ENCODE measurements at regions not wholly inside any gene's neighbourhood (a gene's known extent, or its start where the extent isn't known, plus 50 kb on each side); places are given as distances from the start of the nearest gene placed in this dataset.

DNA sequence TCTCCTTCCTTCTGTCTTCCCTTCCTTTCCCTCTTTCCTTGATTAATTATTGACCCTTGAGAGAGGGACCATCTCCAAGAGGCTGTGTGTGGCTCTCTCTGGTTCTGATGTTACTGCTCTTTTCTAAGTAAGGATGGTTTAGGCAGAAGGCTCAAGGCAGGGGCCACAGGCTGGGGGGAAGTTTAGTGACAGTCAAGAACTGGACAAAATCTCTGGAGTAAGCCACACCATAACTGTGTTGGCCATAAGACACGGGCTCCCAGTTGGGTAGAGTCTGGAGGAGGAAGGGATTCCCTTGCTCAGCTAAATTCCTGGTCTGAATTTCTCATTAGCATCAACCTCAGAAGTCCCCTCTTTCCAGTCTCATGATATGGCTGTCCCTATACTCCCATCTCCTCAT is 74.7 kb downstream of the BUD13 start:
- ChIA-PET CTCF (interaction anchor here (0.7 kb wide), 1 partner anchor 13 kb away, joined by 11 read pairs; no protein-coding TSS in a partner anchor), POLR2A (no interaction called here)
- TF ChIP-seq, protein P1, sequence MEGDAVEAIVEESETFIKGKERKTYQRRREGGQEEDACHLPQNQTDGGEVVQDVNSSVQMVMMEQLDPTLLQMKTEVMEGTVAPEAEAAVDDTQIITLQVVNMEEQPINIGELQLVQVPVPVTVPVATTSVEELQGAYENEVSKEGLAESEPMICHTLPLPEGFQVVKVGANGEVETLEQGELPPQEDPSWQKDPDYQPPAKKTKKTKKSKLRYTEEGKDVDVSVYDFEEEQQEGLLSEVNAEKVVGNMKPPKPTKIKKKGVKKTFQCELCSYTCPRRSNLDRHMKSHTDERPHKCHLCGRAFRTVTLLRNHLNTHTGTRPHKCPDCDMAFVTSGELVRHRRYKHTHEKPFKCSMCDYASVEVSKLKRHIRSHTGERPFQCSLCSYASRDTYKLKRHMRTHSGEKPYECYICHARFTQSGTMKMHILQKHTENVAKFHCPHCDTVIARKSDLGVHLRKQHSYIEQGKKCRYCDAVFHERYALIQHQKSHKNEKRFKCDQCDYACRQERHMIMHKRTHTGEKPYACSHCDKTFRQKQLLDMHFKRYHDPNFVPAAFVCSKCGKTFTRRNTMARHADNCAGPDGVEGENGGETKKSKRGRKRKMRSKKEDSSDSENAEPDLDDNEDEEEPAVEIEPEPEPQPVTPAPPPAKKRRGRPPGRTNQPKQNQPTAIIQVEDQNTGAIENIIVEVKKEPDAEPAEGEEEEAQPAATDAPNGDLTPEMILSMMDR (IDR thresholded peaks at IDR 0.05; ENCODE audit: low read depth, low read length), result no peak
- no peak for DNase-seq (ENCODE audit: low read depth, low spot score)
- H3K27me3 ChIP-seq (ENCODE audit: control insufficient read depth, insufficient read depth, low read length), result peaks cover 23% of the 10 kb centered on the region
- no peak overlapping the region for H3K4me3 ChIP-seq (ENCODE audit: low read depth, low read length)
- no peak overlapping the region for H3K27ac ChIP-seq (ENCODE audit: low read depth, low read length)
- H3K9me3 ChIP-seq (ENCODE audit: control insufficient read depth, insufficient read depth, low read length), result no peaks in the 10 kb centered on the region

DNA sequence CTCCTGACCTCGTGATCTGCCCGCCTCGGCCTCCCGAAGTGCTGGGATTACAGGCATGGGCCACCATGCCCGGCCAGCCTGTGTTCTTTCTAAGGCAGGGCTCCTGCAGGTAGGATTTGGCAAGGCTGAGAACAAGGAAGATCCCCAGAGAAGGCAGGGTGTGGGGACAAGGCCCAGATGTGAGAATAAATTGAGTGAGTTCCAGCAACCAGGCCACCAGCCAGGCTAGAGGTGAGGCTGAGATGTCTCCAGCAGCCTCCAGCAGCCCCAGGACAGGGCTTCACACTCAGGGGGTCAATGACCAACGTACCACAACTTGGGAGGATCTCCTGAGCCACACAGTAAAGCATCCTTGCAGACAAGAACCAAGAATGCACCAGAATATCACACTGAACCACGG is 75.1 kb downstream of the BUD13 start:
- TF ChIP-seq, protein P1 (IDR thresholded peaks at IDR 0.05; ENCODE audit: low read depth, low read length), result no peak
- DNase-seq (ENCODE audit: low read depth, low spot score), result no peak
- peaks cover 23% of the 10 kb centered on the region for H3K27me3 ChIP-seq (ENCODE audit: control insufficient read depth, insufficient read depth, low read length)
- no peak overlapping the region for H3K27ac ChIP-seq (ENCODE audit: low read depth, low read length)
- ChIA-PET CTCF (interaction anchor here (0.7 kb wide), 1 partner anchor 14 kb away, joined by 11 read pairs; no protein-coding TSS in a partner anchor), POLR2A (no interaction called here)
- H3K9me3 ChIP-seq (ENCODE audit: control insufficient read depth, insufficient read depth, low read length), result no peaks in the 10 kb centered on the region
- no peak overlapping the region for H3K4me3 ChIP-seq (ENCODE audit: low read depth, low read length)

DNA sequence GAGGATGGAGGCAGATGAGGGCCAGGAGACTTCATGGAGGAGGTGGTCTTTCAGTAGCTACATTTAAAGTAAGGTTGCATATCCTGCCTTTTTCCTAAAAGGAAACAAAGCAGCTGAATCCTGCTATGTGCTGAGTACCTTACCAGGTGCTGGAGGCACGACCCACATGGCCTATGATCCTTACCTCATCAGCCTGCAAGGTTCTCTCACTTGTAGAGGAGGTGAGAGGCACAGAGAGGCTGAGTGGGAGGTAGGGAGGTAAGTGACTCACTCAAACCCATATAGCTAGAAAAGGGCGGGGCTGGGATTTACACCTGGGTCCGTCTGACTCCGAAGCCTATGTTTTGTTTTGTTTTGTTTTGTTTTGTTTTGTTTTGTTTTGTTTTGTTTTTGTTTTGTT is 75.8 kb downstream of the BUD13 start:
- Histone ChIP-seq H3K27ac (ENCODE audit: low read depth, low read length) (no peak overlapping the region), H3K27me3 (ENCODE audit: control insufficient read depth, insufficient read depth, low read length) (peaks cover 22% of the 10 kb centered on the region), H3K9me3 (ENCODE audit: control insufficient read depth, insufficient read depth, low read length) (no peaks in the 10 kb centered on the region), H3K4me3 (ENCODE audit: low read depth, low read length) (no peak overlapping the region)
- DNase-seq (ENCODE audit: low read depth, low spot score), result no peak
- TF ChIP-seq, protein P1 (IDR thresholded peaks at IDR 0.05; ENCODE audit: low read depth, low read length), result no peak
- CTCF ChIA-PET, result no interaction called here
- POLR2A ChIA-PET, result no interaction called here

GRCh38 chr11:116696381-116696941 is 76.3 kb downstream of the BUD13 start:
- Histone ChIP-seq H3K27me3 (ENCODE audit: control insufficient read depth, insufficient read depth, low read length) (peaks cover 18% of the 10 kb centered on the region), H3K27ac (ENCODE audit: low read depth, low read length) (no peak overlapping the region), H3K9me3 (ENCODE audit: control insufficient read depth, insufficient read depth, low read length) (no peaks in the 10 kb centered on the region), H3K4me3 (ENCODE audit: low read depth, low read length) (no peak overlapping the region)
- CTCF ChIA-PET, result interaction anchor here (0.6 kb wide), 1 partner anchor 37 kb away, joined by 3 read pairs; no protein-coding TSS in a partner anchor
- no peak for DNase-seq (ENCODE audit: low read depth, low spot score)
- TF ChIP-seq, protein P1 (IDR thresholded peaks at IDR 0.05; ENCODE audit: low read depth, low read length), result no peak
- POLR2A ChIA-PET, result no interaction called here

GRCh38 chr11:116695657-116696254 is 77.0 kb downstream of the BUD13 start:
- ChIA-PET POLR2A (no interaction called here), CTCF (interaction anchor here (0.6 kb wide), 1 partner anchor 38 kb away, joined by 3 read pairs; no protein-coding TSS in a partner anchor)
- no peak overlapping the region for H3K27ac ChIP-seq (ENCODE audit: low read depth, low read length)
- TF ChIP-seq, protein P1 (IDR thresholded peaks at IDR 0.05; ENCODE audit: low read depth, low read length), result no peak
- H3K9me3 ChIP-seq (ENCODE audit: control insufficient read depth, insufficient read depth, low read length), result no peaks in the 10 kb centered on the region
- H3K27me3 ChIP-seq (ENCODE audit: control insufficient read depth, insufficient read depth, low read length), result peaks cover 12% of the 10 kb centered on the region
- no peak for DNase-seq (ENCODE audit: low read depth, low spot score)
- no peak overlapping the region for H3K4me3 ChIP-seq (ENCODE audit: low read depth, low read length)
